Lung (tissue), 11 donors: ENCODE measurements at regions not wholly inside any gene's neighbourhood (a gene's known extent, or its start where the extent isn't known, plus 50 kb on each side); places are given as distances from the start of the nearest gene placed in this dataset.

Experiments used
- ATAC-seq: fragments of 200-7000 bp; cut with Tn5 transposase; one replicate; pipeline ENCODE4 v1.9.1; 2020; ENCODE audit warnings: moderate number of reproducible peaks; ENCODE audit not compliant: insufficient read depth, low FRiP score
- DNase-seq, 3 donors: peaks; one replicate each; pipeline ENCODE4 v3.0.0-alpha.2; 2013 to 2017
- H3K27ac ChIP-seq, 2 donors: one replicate each; pipeline ENCODE4 v1.5.1; 2013; ENCODE audit warnings: mild to moderate bottlenecking in 2 of 2, moderate library complexity in 2 of 2, control low read depth in 1 of 2, inconsistent platforms in 1 of 2, low read depth in 1 of 2, low read length in 1 of 2
- H3K27me3 ChIP-seq, 3 donors: one replicate each; pipeline ENCODE4 v1.5.1; 2013; ENCODE audit warnings: low read length in 2 of 3; ENCODE audit not compliant: control insufficient read depth in 3 of 3, insufficient read depth in 3 of 3
- H3K36me3 ChIP-seq, 4 donors: one replicate each; pipeline ENCODE4 v1.5.1; 2013; ENCODE audit warnings: low read length in 4 of 4, mild to moderate bottlenecking in 1 of 4, moderate library complexity in 1 of 4; ENCODE audit not compliant: control insufficient read depth in 4 of 4, insufficient read depth in 4 of 4
- H3K4me1 ChIP-seq, 5 donors: one replicate each; pipeline ENCODE4 v1.5.1; 2013; ENCODE audit warnings: low read length in 5 of 5, mild to moderate bottlenecking in 2 of 5, moderate library complexity in 1 of 5; ENCODE audit not compliant: control insufficient read depth in 5 of 5, insufficient read depth in 5 of 5
- H3K4me3 ChIP-seq: one replicate; pipeline ENCODE4 v1.5.1; 2013; ENCODE audit warnings: mild to moderate bottlenecking, control low read depth, moderate library complexity
- H3K9ac ChIP-seq, 2 donors: one replicate each; pipeline ENCODE4 v1.5.1; 2013; ENCODE audit warnings: low read length in 2 of 2, control low read depth in 1 of 2; ENCODE audit not compliant: insufficient read depth in 1 of 2
- H3K9me3 ChIP-seq, 4 donors: one replicate each; pipeline ENCODE4 v1.5.1; 2013; ENCODE audit warnings: low read length in 3 of 4, mild to moderate bottlenecking in 1 of 4, moderate library complexity in 1 of 4; ENCODE audit not compliant: control insufficient read depth in 4 of 4, insufficient read depth in 3 of 4
- WGBS, 2 donors: extraction: QIAGEN DNeasy Blood & Tissue Kit; methylation state at CpG; one replicate each; pipeline ENCODE4 v1.1.7; 2013; 5-methylcytosine and 5-hydroxymethylcytosine counted together
- TF ChIP-seq, protein P1 (sequence below): IDR thresholded peaks from 2 replicates; pipeline ENCODE4 v1.5.1; 2012; ENCODE audit warnings: mild to moderate bottlenecking; ENCODE audit errors: control extremely low read depth, extremely low read depth
- donor health status: control.
- donor health status: control.
- donor health status: Bipolar disorder and iron deficiency.
- donor health status: healthy.
- donor health status: DM: yes; HTN: yes; CAD: no.

DNA sequence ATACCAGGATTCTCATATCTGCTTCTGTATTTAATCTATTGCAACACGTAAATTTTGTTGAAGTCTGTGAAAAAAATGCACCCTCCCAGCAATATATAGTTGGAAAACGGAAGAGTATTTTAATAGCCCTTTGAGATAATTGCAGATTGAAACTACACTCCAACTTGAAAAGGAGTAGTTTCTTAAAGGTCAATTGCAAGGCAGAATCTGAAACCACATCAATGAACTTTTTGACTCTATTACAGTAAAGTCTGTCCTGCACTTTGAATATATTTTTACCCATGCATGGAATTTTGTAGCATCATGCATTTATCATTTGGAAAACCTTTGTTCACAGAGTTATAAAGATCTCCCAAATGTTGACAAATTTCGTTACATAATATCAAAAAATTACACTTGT, 311.6 kb upstream of the NREP start:
- H3K9me3 ChIP-seq: no peaks in the 10 kb centered on the region
- H3K27ac ChIP-seq: no peak overlapping the region
- DNase-seq (no peak), ATAC-seq (no peak)
- WGBS, 2 donors: 85 to 89% methylated on average over 3 of the region's 3 CpGs
- TF ChIP-seq, protein P1, sequence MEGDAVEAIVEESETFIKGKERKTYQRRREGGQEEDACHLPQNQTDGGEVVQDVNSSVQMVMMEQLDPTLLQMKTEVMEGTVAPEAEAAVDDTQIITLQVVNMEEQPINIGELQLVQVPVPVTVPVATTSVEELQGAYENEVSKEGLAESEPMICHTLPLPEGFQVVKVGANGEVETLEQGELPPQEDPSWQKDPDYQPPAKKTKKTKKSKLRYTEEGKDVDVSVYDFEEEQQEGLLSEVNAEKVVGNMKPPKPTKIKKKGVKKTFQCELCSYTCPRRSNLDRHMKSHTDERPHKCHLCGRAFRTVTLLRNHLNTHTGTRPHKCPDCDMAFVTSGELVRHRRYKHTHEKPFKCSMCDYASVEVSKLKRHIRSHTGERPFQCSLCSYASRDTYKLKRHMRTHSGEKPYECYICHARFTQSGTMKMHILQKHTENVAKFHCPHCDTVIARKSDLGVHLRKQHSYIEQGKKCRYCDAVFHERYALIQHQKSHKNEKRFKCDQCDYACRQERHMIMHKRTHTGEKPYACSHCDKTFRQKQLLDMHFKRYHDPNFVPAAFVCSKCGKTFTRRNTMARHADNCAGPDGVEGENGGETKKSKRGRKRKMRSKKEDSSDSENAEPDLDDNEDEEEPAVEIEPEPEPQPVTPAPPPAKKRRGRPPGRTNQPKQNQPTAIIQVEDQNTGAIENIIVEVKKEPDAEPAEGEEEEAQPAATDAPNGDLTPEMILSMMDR: no peak
- H3K4me1 ChIP-seq: peaks cover 0 to 21% (median 0%) of the 10 kb centered on the region in 5 donors
- no peak overlapping the region for H3K9ac ChIP-seq
- H3K27me3 ChIP-seq: no peaks in the 10 kb centered on the region
- H3K4me3 ChIP-seq: no peak overlapping the region
- no peaks in the 10 kb centered on the region for H3K36me3 ChIP-seq

DNA sequence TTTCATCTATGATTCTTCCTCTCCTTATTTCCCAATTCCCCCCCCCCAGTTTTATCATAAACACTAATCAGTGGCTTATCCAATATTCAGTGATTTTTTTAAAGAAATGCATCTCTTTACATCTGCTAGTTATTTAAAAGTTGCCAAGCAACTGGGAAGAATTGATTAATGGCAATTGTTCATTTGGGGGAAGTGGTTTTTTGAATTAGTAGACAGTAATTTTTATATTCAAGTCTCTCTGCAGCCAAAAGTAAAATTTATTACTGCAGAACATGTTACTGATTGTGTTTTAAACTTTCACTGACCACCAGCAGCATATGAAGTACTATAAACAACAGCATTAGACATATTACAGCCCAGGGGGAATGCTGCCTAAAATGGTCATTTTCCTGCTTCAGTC, 308.8 kb upstream of the NREP start:
- Histone ChIP-seq H3K27ac (no peak overlapping the region), H3K9ac (no peak overlapping the region), H3K9me3 (no peaks in the 10 kb centered on the region), H3K36me3 (no peaks in the 10 kb centered on the region), H3K4me1 (peaks cover 0 to 22% (median 0%) of the 10 kb centered on the region in 5 donors), H3K4me3 (no peak overlapping the region), H3K27me3 (no peaks in the 10 kb centered on the region)
- DNase-seq: peak in 2 of 3 donors; percentile 55 to 58
- TF ChIP-seq, protein P1: no peak
- no peak for ATAC-seq

DNA sequence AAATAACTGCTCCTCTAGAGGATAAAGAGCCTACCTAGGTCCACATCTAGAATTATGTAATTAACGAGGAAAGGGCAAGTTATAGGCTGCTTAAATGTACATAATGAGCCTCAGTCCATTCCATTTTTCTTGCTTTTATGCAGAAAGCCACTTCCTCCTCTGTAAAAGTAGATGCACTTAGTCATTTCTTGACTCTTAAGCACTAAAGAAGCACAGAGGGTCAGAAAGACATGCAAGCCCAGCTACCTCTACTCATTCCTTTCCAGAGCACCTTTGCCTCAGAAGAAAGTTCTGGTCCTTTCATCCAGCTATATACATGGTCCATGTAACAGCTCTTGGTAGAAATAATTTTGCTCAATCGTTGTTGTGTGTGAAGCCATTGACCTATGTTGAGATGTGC, 308.0 kb upstream of the NREP start:
- Histone ChIP-seq H3K4me1 (peaks cover 0 to 22% (median 0%) of the 10 kb centered on the region in 5 donors), H3K27ac (no peak overlapping the region), H3K9ac (no peak overlapping the region), H3K4me3 (no peak overlapping the region), H3K9me3 (no peaks in the 10 kb centered on the region), H3K36me3 (no peaks in the 10 kb centered on the region), H3K27me3 (no peaks in the 10 kb centered on the region)
- TF ChIP-seq, protein P1: no peak
- DNase-seq: no peak
- no peak for ATAC-seq
- 85 to 87% methylated on average over 2 of the region's 2 CpGs for WGBS, 2 donors

DNA sequence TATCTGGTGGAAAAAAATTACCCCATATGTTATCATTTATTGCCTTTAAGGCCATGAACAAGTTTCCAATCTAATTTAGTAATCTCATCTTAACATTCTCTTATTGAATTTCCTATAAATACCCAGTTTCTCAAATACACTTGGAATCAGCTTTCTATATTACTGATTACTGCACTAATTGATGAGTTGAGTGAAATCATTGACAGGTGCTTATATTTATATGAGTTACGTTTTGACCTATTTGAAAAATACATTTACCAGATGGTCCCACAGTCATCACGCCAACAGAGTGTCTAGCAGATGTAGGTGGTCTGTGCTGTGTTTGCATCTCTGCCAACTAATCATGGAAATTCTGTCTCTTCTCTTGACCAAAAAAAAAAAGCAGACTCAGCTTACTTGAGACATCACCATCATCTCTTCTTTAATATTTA, 307.3 kb upstream of the NREP start:
- no peaks in the 10 kb centered on the region for H3K9me3 ChIP-seq
- ATAC-seq: no peak
- no peak overlapping the region for H3K9ac ChIP-seq
- TF ChIP-seq, protein P1: no peak
- WGBS, 2 donors: 93 to 96% methylated on average over 2 of the region's 2 CpGs
- H3K27ac ChIP-seq: no peak overlapping the region
- no peaks in the 10 kb centered on the region for H3K27me3 ChIP-seq
- no peak overlapping the region for H3K4me3 ChIP-seq
- H3K36me3 ChIP-seq: no peaks in the 10 kb centered on the region
- no peak for DNase-seq
- H3K4me1 ChIP-seq: peaks cover 0 to 22% (median 0%) of the 10 kb centered on the region in 5 donors
